ENCODE measurements at regions not wholly inside any gene's neighbourhood (a gene's known extent, or its start where the extent isn't known, plus 50 kb on each side); places are given as distances from the start of the nearest gene placed in this dataset.

- Mint-ChIP-seq H3K4me3 (no peak overlapping the region), H3K27me3 (ENCODE audit: insufficient read depth, low read depth, poor library complexity) (no peaks in the 10 kb centered on the region), H3K4me1 (peaks cover 2% of the 10 kb centered on the region; the same call in 2 of the 3 replicates), H3K9me3 (no peaks in the 10 kb centered on the region), H3K27ac (no peak overlapping the region), H3K36me3 (ENCODE audit: low read depth) (no peaks in the 10 kb centered on the region)
- Histone ChIP-seq H3K36me3 (ENCODE audit: insufficient read depth) (no peaks in the 10 kb centered on the region), H3K4me3 (no peak overlapping the region), H3K4me1 (ENCODE audit: insufficient read depth) (no peaks in the 10 kb centered on the region), H3K4me2 (no peak overlapping the region), H3K79me2 (replicated peaks; ENCODE audit: insufficient read depth) (no peaks in the 10 kb centered on the region), H3K27ac (ENCODE audit: low read depth) (no peak overlapping the region), H4K20me1 (replicated peaks; ENCODE audit: insufficient read depth) (no peaks in the 10 kb centered on the region), H3F3A (replicated peaks; ENCODE audit: low read depth) (no peaks in the 10 kb centered on the region), H2AFZ (0 out of 2 replicates have a peak overlapping the region, but pooled peaks have one; percentile 56), H3K27me3 (ENCODE audit: insufficient read depth) (no peaks in the 10 kb centered on the region), H3K9me2 (ENCODE audit: insufficient read depth) (no peaks in the 10 kb centered on the region)
- TF ChIP-seq JUNB (IDR thresholded peaks at IDR 0.05; ENCODE audit: unreplicated experiment) (no peak), EZH2 (IDR thresholded peaks at IDR 0.05; ENCODE audit: low read depth, unreplicated experiment) (no peak), CTCF (conservative IDR thresholded peaks at IDR 0.05; ENCODE audit: low read depth in 2 of 2) (no peak), ETS1 (IDR thresholded peaks at IDR 0.05) (no peak), CREB1 (CRISPR knock-in tag; IDR thresholded peaks at IDR 0.05; ENCODE audit: low read depth) (no peak), REST (IDR thresholded peaks at IDR 0.05; ENCODE audit: unreplicated experiment) (no peak), ZNF331 (CRISPR knock-in tag; IDR thresholded peaks at IDR 0.05; ENCODE audit: low read depth) (no peak), ZNF462 (CRISPR knock-in tag; IDR thresholded peaks at IDR 0.05) (no peak), STAT1 (IDR thresholded peaks at IDR 0.05; ENCODE audit: unreplicated experiment) (no peak), EZH2phosphoT487 (IDR thresholded peaks at IDR 0.05; ENCODE audit: unreplicated experiment) (no peak), NANOG (IDR thresholded peaks at IDR 0.05; ENCODE audit: borderline replicate concordance) (no peak), POLR2AphosphoS5 (IDR thresholded peaks at IDR 0.05; ENCODE audit: low read depth) (no peak), ZNF114 (CRISPR knock-in tag; IDR thresholded peaks at IDR 0.05) (no peak)
- ATAC-seq (no peak), DNase-seq (ENCODE audit: low spot score) (no peak)
Observed at GRCh38 chr4:27184508-27185155, 324.0 kb downstream of the STIM2 start.
